ENCODE measurements at regions not wholly inside any gene's neighbourhood (a gene's known extent, or its start where the extent isn't known, plus 50 kb on each side); places are given as distances from the start of the nearest gene placed in this dataset.

DNA sequence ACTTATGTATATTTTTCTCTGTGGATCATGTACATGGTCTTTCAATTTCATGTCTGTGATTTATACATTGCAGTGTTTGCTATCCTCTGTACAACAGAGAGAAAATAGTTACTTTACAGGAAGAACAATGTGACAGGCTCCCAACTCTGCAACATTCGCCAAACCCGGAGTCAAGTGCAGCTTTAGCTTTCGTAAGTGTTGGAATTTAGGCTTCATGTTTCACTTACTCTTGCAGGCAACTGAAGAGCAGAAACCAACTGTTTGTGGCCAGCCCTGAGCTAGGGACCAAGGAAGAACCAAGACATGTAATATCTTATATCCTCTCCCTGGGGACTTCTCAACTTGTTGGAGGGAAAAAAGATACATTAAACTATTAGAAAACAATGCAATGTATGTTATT lies 147.9 kb downstream of the C5orf15 start:
- Histone ChIP-seq H3K4me1 (peaks cover 0 to 38% of the 10 kb centered on the region in 2 donors), H3K9me3 (no peaks in the 10 kb centered on the region), H3K27me3 (no peaks in the 10 kb centered on the region), H3K4me3 (no peak overlapping the region), H3K36me3 (no peaks in the 10 kb centered on the region), H3K27ac (peak overlapping the region; percentile 40 to 58)
- DNase-seq (ENCODE audit: low spot score), result no peak
- TF ChIP-seq CTCF (IDR thresholded peaks at IDR 0.05), result no peak

DNA sequence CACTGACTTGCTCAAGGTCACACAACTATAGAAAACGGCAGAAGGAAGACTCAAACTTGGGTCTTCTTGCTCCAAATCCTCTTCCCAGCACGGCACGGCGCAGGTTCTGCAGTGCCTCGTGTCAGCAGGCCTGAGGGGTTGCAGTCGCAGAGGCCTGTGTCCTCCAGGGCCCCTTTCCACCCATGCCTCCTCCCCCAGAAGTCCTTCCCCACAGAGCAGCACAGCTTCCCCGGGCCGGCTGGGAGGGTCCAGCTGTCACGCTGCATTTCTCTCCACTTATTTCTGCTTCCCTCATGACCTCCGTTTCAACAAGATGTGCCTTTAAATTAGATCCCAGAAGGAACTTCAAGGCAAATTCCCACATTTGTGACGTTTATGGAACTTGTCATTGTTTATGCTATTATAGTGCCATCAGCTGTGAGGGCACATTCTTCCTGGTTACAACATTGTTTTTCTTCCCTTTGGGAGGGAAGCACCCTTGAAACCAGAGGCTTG lies 148.4 kb downstream of the C5orf15 start:
- Histone ChIP-seq H3K27ac (peak overlapping the region; percentile 28 to 58), H3K4me1 (peaks cover 0 to 38% of the 10 kb centered on the region in 2 donors), H3K4me3 (no peak overlapping the region), H3K9me3 (no peaks in the 10 kb centered on the region), H3K27me3 (no peaks in the 10 kb centered on the region), H3K36me3 (no peaks in the 10 kb centered on the region)
- no peak for DNase-seq (ENCODE audit: low spot score)
- TF ChIP-seq CTCF (IDR thresholded peaks at IDR 0.05), result no peak

GRCh38 chr5:133818869-133819600 lies 149.4 kb downstream of the C5orf15 start:
- H3K36me3 ChIP-seq, result no peaks in the 10 kb centered on the region
- TF ChIP-seq CTCF (IDR thresholded peaks at IDR 0.05), result no peak
- no peak for DNase-seq (ENCODE audit: low spot score)
- no peaks in the 10 kb centered on the region for H3K9me3 ChIP-seq
- H3K27ac ChIP-seq, result no peak overlapping the region
- no peak overlapping the region for H3K4me3 ChIP-seq
- no peaks in the 10 kb centered on the region for H3K27me3 ChIP-seq
- H3K4me1 ChIP-seq, result peaks cover 0 to 38% of the 10 kb centered on the region in 2 donors

GRCh38 chr5:133818031-133818431 lies 150.4 kb downstream of the C5orf15 start:
- H3K36me3 ChIP-seq, result no peaks in the 10 kb centered on the region
- H3K4me3 ChIP-seq, result no peak overlapping the region
- H3K9me3 ChIP-seq, result no peaks in the 10 kb centered on the region
- no peak for TF ChIP-seq CTCF (IDR thresholded peaks at IDR 0.05)
- H3K4me1 ChIP-seq, result peaks cover 0 to 38% of the 10 kb centered on the region in 2 donors
- H3K27ac ChIP-seq, result peak overlapping the region in 1 of 2 donors; percentile 55
- no peaks in the 10 kb centered on the region for H3K27me3 ChIP-seq
- peak; percentile 92 for DNase-seq (ENCODE audit: low spot score)

DNA sequence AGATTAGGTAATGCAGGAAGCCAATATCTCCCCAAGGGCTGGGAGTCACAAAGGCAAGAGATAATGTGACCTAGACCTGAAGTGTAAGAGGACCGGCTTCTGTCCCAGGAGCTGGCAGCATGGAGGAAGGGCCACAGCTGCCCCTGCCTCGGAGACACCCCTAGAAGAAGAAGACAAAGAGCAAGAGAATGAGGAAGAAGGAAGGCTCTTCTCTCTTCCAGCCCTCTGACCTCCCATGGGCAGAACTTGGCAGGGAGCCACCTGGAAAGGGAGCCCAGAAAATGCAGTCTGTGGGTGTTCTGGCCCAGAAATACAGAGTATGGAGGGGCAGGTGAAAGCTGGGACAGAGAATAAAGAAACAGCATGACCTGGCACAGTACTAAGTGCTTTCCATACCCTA lies 151.0 kb downstream of the C5orf15 start:
- DNase-seq (ENCODE audit: low spot score), result no peak
- H3K36me3 ChIP-seq, result no peaks in the 10 kb centered on the region
- H3K27me3 ChIP-seq, result no peaks in the 10 kb centered on the region
- peak overlapping the region in 1 of 2 donors; percentile 33 for H3K27ac ChIP-seq
- no peak for TF ChIP-seq CTCF (IDR thresholded peaks at IDR 0.05)
- peaks cover 0 to 38% of the 10 kb centered on the region in 2 donors for H3K4me1 ChIP-seq
- H3K9me3 ChIP-seq, result no peaks in the 10 kb centered on the region
- no peak overlapping the region for H3K4me3 ChIP-seq

Measured in right atrium auricular region (tissue), 2 donors.